ENCODE measurements at regions not wholly inside any gene's neighbourhood (a gene's known extent, or its start where the extent isn't known, plus 50 kb on each side); places are given as distances from the start of the nearest gene placed in this dataset.

- Histone ChIP-seq H3K36me3 (ENCODE audit: low read depth, missing control alignments) (no peaks in the 10 kb centered on the region), H3K4me3 (no peak overlapping the region), H3K27ac (no peak overlapping the region), H3K4me1 (no peaks in the 10 kb centered on the region), H3K9me3 (no peaks in the 10 kb centered on the region), H3K27me3 (no peaks in the 10 kb centered on the region)
- intact Hi-C loops (cut with DNase I; ENCODE audit: low total_unique reads), result no loop called here
- TF ChIP-seq POLR2A (IDR thresholded peaks at IDR 0.05) (no peak), CTCF (IDR thresholded peaks at IDR 0.05) (no peak)
- 51 to 61% methylated on average over 5 of the region's 5 CpGs for WGBS, 2 donors
- DNase-seq, result no peak
Measured at GRCh38 chr1:56180520-56181190, 398.7 kb downstream of the PLPP3 start.

- H3K27me3 ChIP-seq, result no peaks in the 10 kb centered on the region
- H3K27ac ChIP-seq, result no peak overlapping the region
- no peaks in the 10 kb centered on the region for H3K9me3 ChIP-seq
- WGBS, 2 donors, result 92 to 100% methylated on average over 1 of the region's 1 CpG
- H3K4me3 ChIP-seq, result no peak overlapping the region
- TF ChIP-seq CTCF (IDR thresholded peaks at IDR 0.05) (no peak), POLR2A (IDR thresholded peaks at IDR 0.05) (no peak)
- intact Hi-C loops (cut with DNase I; ENCODE audit: low total_unique reads), result no loop called here
- H3K4me1 ChIP-seq, result no peaks in the 10 kb centered on the region
- H3K36me3 ChIP-seq (ENCODE audit: low read depth, missing control alignments), result no peaks in the 10 kb centered on the region
- no peak for DNase-seq
Measured at GRCh38 chr1:56179543-56179942, 399.8 kb downstream of the PLPP3 start.

- Histone ChIP-seq H3K36me3 (ENCODE audit: low read depth, missing control alignments) (no peaks in the 10 kb centered on the region), H3K9me3 (no peaks in the 10 kb centered on the region), H3K27ac (no peak overlapping the region), H3K4me1 (no peaks in the 10 kb centered on the region), H3K4me3 (no peak overlapping the region), H3K27me3 (no peaks in the 10 kb centered on the region)
- intact Hi-C loops (cut with DNase I; ENCODE audit: low total_unique reads), result no loop called here
- WGBS, 2 donors, result 74 to 83% methylated on average over 3 of the region's 3 CpGs
- TF ChIP-seq CTCF (IDR thresholded peaks at IDR 0.05), result no peak
- TF ChIP-seq POLR2A (IDR thresholded peaks at IDR 0.05), result no peak
- DNase-seq, result no peak
Measured at GRCh38 chr1:56175211-56175610, 404.2 kb downstream of the PLPP3 start.

- no peak for DNase-seq
- Histone ChIP-seq H3K4me1 (no peaks in the 10 kb centered on the region), H3K4me3 (no peak overlapping the region), H3K36me3 (ENCODE audit: low read depth, missing control alignments) (no peaks in the 10 kb centered on the region), H3K27me3 (no peaks in the 10 kb centered on the region), H3K9me3 (no peaks in the 10 kb centered on the region), H3K27ac (no peak overlapping the region)
- 94 to 97% methylated on average over 1 of the region's 1 CpG for WGBS, 2 donors
- TF ChIP-seq POLR2A (IDR thresholded peaks at IDR 0.05) (no peak), CTCF (IDR thresholded peaks at IDR 0.05) (no peak)
- intact Hi-C loops (cut with DNase I; ENCODE audit: low total_unique reads), result no loop called here
Measured at GRCh38 chr1:56174176-56174885, 405.0 kb downstream of the PLPP3 start.

GRCh38 chr1:56173736-56174135 is 405.6 kb downstream of the PLPP3 start:
- no peak for DNase-seq
- Histone ChIP-seq H3K9me3 (no peaks in the 10 kb centered on the region), H3K4me3 (no peak overlapping the region), H3K27me3 (no peaks in the 10 kb centered on the region), H3K27ac (no peak overlapping the region), H3K4me1 (no peaks in the 10 kb centered on the region), H3K36me3 (ENCODE audit: low read depth, missing control alignments) (no peaks in the 10 kb centered on the region)
- intact Hi-C loops (cut with DNase I; ENCODE audit: low total_unique reads), result no loop called here
- TF ChIP-seq POLR2A (IDR thresholded peaks at IDR 0.05) (no peak), CTCF (IDR thresholded peaks at IDR 0.05) (no peak)
- WGBS, 2 donors, result 90 to 95% methylated on average over 1 of the region's 1 CpG

All from testis (tissue), 2 donors.